WERI-Rb-1 (cell line): ENCODE measurements at regions not wholly inside any gene's neighbourhood (a gene's known extent, or its start where the extent isn't known, plus 50 kb on each side); places are given as distances from the start of the nearest gene placed in this dataset.
A peak's percentile ranks its signal among the peaks of the same experiment; 100 is the strongest.
"Not testable (repeated sequence)": the region's sequence is repeated elsewhere in the genome, so short reads cannot be mapped to it uniquely, and the experiment has no call there.

Source experiments
- DNase-seq: peaks from one replicate; pipeline ENCODE4 v3.0.0-alpha.2; 2020
- H3K27ac ChIP-seq: fragments of 250-450 bp; sonication (Bioruptor Pico); 2 replicates; pipeline ENCODE4 v1.5.1; 2020; ENCODE audit warnings: mild to moderate bottlenecking, moderate library complexity
- H3K27me3 ChIP-seq: fragments of 250-450 bp; sonication (Bioruptor Pico); 2 replicates; pipeline ENCODE4 v1.5.1; 2021; ENCODE audit warnings: mild to moderate bottlenecking, low read depth, moderate library complexity; ENCODE audit not compliant: insufficient read depth, severe bottlenecking
- H3K36me3 ChIP-seq: fragments of 250-450 bp; sonication (Bioruptor Pico); 2 replicates; pipeline ENCODE4 v1.5.1; 2020; ENCODE audit warnings: mild to moderate bottlenecking, moderate library complexity
- H3K4me3 ChIP-seq: 2 replicates; pipeline ENCODE4 v1.5.1; 2011; ENCODE audit warnings: low read depth, mild to moderate bottlenecking, control low read depth, low read length
- H3K9me3 ChIP-seq: fragments of 250-450 bp; sonication (Bioruptor Pico); 2 replicates; pipeline ENCODE4 v1.5.1; 2021; ENCODE audit warnings: mild to moderate bottlenecking, moderate library complexity; ENCODE audit not compliant: severe bottlenecking
- TF ChIP-seq, protein P1 (sequence below): IDR thresholded peaks from 2 replicates; pipeline ENCODE4 v1.5.1; 2011; ENCODE audit warnings: low read depth, mild to moderate bottlenecking, control low read depth, inconsistent platforms, low read length

DNA sequence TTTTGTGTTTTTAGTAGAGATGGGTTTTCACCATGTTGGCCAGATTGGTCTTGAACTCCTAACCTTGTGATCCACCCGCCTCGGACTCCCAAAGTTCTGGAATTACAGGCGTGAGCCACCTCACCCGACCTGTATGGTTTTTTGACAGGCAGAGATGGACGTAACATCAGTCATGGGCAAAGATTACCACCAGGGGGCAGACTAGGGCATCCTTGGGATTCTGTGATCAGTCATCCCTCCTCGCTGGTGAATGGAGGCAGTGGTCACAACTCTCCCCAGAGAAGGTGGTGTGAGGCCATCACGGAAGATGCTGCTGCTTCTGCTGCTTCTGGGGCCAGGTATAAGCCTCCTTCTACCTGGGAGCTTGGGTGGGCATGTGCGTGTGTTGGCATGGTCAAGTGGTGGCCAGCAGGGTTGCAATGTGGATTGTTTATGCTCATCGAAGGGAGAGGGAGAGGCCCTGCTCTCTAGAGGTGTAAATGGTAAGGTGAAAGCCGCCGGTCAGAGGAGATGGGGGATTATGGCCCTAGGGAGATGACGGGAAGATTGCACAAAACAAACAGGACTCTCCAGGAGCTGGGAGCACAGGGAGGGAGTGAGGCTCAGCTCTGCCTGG, 122.7 kb upstream of the PRSS1 start:
- Histone ChIP-seq H3K4me3 (no peak overlapping the region), H3K36me3 (no peaks in the 10 kb centered on the region), H3K9me3 (no peaks in the 10 kb centered on the region), H3K27me3 (no peaks in the 10 kb centered on the region), H3K27ac (no peak overlapping the region)
- peak; percentile 73 for DNase-seq
- TF ChIP-seq, protein P1, sequence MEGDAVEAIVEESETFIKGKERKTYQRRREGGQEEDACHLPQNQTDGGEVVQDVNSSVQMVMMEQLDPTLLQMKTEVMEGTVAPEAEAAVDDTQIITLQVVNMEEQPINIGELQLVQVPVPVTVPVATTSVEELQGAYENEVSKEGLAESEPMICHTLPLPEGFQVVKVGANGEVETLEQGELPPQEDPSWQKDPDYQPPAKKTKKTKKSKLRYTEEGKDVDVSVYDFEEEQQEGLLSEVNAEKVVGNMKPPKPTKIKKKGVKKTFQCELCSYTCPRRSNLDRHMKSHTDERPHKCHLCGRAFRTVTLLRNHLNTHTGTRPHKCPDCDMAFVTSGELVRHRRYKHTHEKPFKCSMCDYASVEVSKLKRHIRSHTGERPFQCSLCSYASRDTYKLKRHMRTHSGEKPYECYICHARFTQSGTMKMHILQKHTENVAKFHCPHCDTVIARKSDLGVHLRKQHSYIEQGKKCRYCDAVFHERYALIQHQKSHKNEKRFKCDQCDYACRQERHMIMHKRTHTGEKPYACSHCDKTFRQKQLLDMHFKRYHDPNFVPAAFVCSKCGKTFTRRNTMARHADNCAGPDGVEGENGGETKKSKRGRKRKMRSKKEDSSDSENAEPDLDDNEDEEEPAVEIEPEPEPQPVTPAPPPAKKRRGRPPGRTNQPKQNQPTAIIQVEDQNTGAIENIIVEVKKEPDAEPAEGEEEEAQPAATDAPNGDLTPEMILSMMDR: peak; percentile 82

DNA sequence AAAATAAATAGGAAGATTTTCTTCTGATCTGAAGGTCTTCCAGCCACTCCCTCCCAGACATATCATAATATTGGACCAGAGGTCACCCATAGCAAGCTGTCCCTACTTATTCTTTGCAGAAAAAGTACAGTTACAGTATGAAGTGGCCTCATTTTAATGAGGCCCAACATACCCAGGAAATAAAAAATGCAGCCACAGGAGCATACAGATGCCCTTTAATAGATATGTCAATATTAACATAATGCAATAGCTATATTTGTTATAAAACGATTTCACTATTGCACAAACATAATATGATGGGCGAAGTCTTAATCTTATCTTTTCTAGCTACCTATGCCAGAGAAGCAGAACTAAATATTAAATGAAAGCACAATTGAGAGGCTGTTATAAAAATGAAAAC, 124.1 kb upstream of the PRSS1 start:
- H3K4me3 ChIP-seq, DNase-seq, H3K27me3 ChIP-seq, H3K9me3 ChIP-seq, H3K36me3 ChIP-seq, H3K27ac ChIP-seq: not testable (repeated sequence)

DNA sequence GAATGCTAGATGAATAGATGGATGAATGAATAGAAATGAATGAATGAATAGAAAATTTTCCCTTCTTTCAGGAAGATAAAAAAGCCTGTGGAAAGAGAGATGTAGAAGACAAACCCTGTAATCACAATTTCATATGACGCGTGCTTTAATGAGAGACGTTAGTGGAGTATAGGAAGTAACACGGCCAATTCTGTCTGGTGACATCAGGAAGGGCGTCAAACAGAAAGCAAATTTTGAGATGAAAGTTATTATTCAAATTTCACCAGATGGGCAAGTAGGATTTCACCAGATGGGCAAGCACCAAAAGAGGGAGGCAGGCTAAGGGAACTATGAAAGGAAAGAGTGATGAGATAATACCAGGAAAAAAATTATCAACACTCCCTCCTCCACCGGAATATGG, 128.9 kb upstream of the PRSS1 start:
- no peak overlapping the region for H3K27ac ChIP-seq
- no peaks in the 10 kb centered on the region for H3K27me3 ChIP-seq
- no peak for DNase-seq
- no peaks in the 10 kb centered on the region for H3K36me3 ChIP-seq
- no peaks in the 10 kb centered on the region for H3K9me3 ChIP-seq
- no peak overlapping the region for H3K4me3 ChIP-seq
- TF ChIP-seq, protein P1: no peak

DNA sequence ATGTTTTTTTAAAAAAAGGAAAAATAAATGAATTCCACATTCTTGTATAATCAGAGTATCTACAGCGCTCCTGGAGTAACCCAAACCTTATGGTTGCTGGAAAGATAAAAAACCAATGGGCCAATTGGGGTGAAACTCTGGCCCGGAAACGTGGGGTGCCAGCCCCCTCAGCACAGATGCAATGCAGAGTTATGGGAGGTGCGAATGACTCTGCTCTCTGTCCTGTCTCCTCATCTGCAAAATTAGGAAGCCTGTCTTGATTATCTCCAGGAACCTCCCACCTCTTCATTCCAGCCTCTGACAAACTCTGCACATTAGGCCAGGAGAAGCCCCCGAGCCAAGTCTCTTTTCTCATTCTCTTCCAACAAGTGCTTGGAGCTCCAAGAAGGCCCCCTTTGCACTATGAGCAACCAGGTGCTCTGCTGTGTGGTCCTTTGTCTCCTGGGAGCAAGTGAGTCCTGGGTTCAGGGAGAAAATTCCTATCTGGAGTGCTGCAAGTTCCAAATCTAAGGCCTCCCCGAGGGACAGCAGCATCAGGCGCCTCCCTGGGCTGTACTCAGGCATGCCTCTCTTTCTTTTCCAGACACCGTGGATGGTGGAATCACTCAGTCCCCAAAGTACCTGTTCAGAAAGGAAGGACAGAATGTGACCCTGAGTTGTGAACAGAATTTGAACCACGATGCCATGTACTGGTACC, 130.5 kb upstream of the PRSS1 start:
- H3K27me3 ChIP-seq: no peaks in the 10 kb centered on the region
- no peak overlapping the region for H3K4me3 ChIP-seq
- H3K36me3 ChIP-seq: no peaks in the 10 kb centered on the region
- DNase-seq: no peak
- H3K27ac ChIP-seq: no peak overlapping the region
- TF ChIP-seq, protein P1: no peak
- no peaks in the 10 kb centered on the region for H3K9me3 ChIP-seq

DNA sequence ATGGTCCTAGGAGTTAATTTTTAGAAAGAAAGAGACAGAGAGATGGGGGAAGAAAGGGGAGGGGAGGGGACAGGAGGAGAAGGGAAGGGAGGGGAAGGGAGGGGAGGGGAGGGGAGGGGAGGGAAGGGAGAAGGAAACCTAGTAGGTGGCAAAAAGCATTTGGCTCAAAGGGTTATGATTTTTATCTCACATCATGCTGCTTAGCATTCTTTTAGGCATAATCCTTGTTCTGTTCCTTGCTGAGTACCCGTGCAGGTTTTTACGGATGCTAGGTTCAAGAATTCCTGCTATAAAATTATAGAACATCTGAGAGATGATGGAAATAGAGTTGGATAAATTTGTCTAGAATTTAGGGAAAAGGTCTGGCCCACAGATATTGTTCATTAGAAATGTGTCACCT, 132.4 kb upstream of the PRSS1 start:
- Histone ChIP-seq H3K27me3 (no peaks in the 10 kb centered on the region), H3K4me3 (no peak overlapping the region), H3K36me3 (no peaks in the 10 kb centered on the region), H3K9me3 (no peaks in the 10 kb centered on the region), H3K27ac (no peak overlapping the region)
- TF ChIP-seq, protein P1: no peak
- no peak for DNase-seq

DNA sequence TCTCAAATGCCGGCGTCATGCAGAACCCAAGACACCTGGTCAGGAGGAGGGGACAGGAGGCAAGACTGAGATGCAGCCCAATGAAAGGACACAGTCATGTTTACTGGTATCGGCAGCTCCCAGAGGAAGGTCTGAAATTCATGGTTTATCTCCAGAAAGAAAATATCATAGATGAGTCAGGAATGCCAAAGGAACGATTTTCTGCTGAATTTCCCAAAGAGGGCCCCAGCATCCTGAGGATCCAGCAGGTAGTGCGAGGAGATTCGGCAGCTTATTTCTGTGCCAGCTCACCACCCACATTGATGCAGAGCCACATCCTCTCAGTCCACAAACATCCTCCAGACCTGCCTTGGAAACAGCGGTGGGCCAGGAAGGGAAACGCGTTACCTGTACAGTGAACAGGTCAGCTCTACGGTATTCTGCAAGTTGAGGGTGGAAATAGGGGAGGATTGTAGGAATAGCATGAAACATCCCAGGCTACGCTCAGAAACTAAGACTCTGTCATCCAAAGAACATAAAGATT, 133.1 kb upstream of the PRSS1 start:
- Histone ChIP-seq H3K4me3 (no peak overlapping the region), H3K36me3 (no peaks in the 10 kb centered on the region), H3K9me3 (no peaks in the 10 kb centered on the region), H3K27me3 (no peaks in the 10 kb centered on the region), H3K27ac (no peak overlapping the region)
- TF ChIP-seq, protein P1: no peak
- DNase-seq: no peak
